OCI-LY7 (cell line): ENCODE measurements at regions not wholly inside any gene's neighbourhood (a gene's known extent, or its start where the extent isn't known, plus 50 kb on each side); places are given as distances from the start of the nearest gene placed in this dataset.

Experiments used
- BruUV-seq: library from RNA; stranded (reverse); fragments of 400-500 nt; replicated peaks from 2 replicates; lab custom pipeline; 2021; lab: Mats Ljungman, UMichigan
- CTCF ChIA-PET: fragments of 300-600 bp; sonication (Branson Sonifier 250); formaldehyde crosslinking; loops from one replicate; lab custom pipeline; 2022; ENCODE audit warnings: antibody characterized with exemption; ENCODE audit not compliant: unreplicated experiment; lab: Charles Lee
- POLR2A ChIA-PET: fragments of 300-600 bp; sonication (Branson Sonifier 250); formaldehyde crosslinking; loops from one replicate; lab custom pipeline; 2022; ENCODE audit warnings: antibody characterized with exemption; lab: Charles Lee
- DNase-seq: peaks from one replicate; pipeline ENCODE4 v3.0.0-alpha.2; 2015; ENCODE audit warnings: low spot score
- H2AFZ ChIP-seq: fragments of 200-600 bp; sonication (generic), shearing (Covaris generic); 2 replicates; pipeline ENCODE4 v1.6.1; 2014; ENCODE audit warnings: mild to moderate bottlenecking, antibody characterized with exemption, low read length, moderate library complexity
- H3K27ac ChIP-seq: fragments of 200-600 bp; sonication (generic); 2 replicates; pipeline ENCODE4 v1.5.1; 2014; ENCODE audit warnings: mixed run types, low read depth, mild to moderate bottlenecking, moderate library complexity, low read length, inconsistent platforms; ENCODE audit not compliant: poor library complexity, severe bottlenecking
- H3K36me3 ChIP-seq: fragments of 200-600 bp; sonication (generic); 2 replicates; pipeline ENCODE4 v1.6.1; 2014; ENCODE audit warnings: mild to moderate bottlenecking, antibody characterized with exemption, low read length, moderate library complexity, mixed read lengths; ENCODE audit not compliant: insufficient read depth
- H3K4me1 ChIP-seq: fragments of 200-600 bp; sonication (generic); 2 replicates; pipeline ENCODE4 v1.5.1; 2014; ENCODE audit warnings: mild to moderate bottlenecking, low read length; ENCODE audit not compliant: insufficient read depth, poor library complexity, severe bottlenecking
- H3K4me2 ChIP-seq: fragments of 200-600 bp; sonication (generic); 2 replicates; pipeline ENCODE4 v1.6.1; 2014; ENCODE audit warnings: mild to moderate bottlenecking, low read length
- H3K4me3 ChIP-seq: fragments of 200-600 bp; sonication (generic); 2 replicates; pipeline ENCODE4 v1.5.1; 2014; ENCODE audit warnings: mild to moderate bottlenecking, low read depth, low read length; ENCODE audit not compliant: poor library complexity, severe bottlenecking
- H3K79me2 ChIP-seq: fragments of 200-600 bp; sonication (generic); 2 replicates; pipeline ENCODE4 v1.6.1; 2016; ENCODE audit warnings: low read depth, mild to moderate bottlenecking, low read length, moderate library complexity, mixed read lengths; ENCODE audit not compliant: insufficient read depth
- H3K9me2 ChIP-seq: fragments of 200-600 bp; sonication (generic); 2 replicates; pipeline ENCODE4 v1.6.1; 2016; ENCODE audit warnings: mild to moderate bottlenecking, low read length, mixed read lengths; ENCODE audit not compliant: insufficient read depth
- H3K9me3 ChIP-seq: fragments of 200-600 bp; sonication (generic); 2 replicates; pipeline ENCODE4 v1.6.1; 2014; ENCODE audit warnings: mild to moderate bottlenecking, mixed run types, low read length, mixed read lengths
- H4K20me1 ChIP-seq: fragments of 200-600 bp; sonication (generic); 2 replicates; pipeline ENCODE4 v1.6.1; 2014; ENCODE audit warnings: mild to moderate bottlenecking, antibody characterized with exemption, low read length, moderate library complexity, mixed read lengths; ENCODE audit not compliant: insufficient read depth
- CTCF ChIP-seq: fragments of 200-600 bp; sonication (generic); conservative IDR thresholded peaks from 2 replicates; pipeline ENCODE4 v1.5.1; 2014; ENCODE audit warnings: mild to moderate bottlenecking, antibody characterized with exemption, low read length, moderate library complexity, mixed read lengths
- EZH2phosphoT487 ChIP-seq: fragments of 200-600 bp; sonication (generic); IDR thresholded peaks from 2 replicates; pipeline ENCODE4 v1.6.1; 2018; ENCODE audit warnings: low read depth, borderline replicate concordance, mild to moderate bottlenecking, mixed run types, antibody characterized with exemption, low read length, moderate library complexity, mixed read lengths
- intact Hi-C: fragments of 100-400 bp; cut with micrococcal nuclease; formaldehyde crosslinking; loops from one replicate; pipeline ENCODE4 v1.10.0; 2022; ENCODE audit not compliant: unreplicated experiment

GRCh38 chr7:69176841-69177240, 421.4 kb upstream of the AUTS2 start:
- H4K20me1 ChIP-seq: no peaks in the 10 kb centered on the region

GRCh38 chr7:69177461-69177861, 420.8 kb upstream of the AUTS2 start:
- TF ChIP-seq EZH2phosphoT487 (no peak), CTCF (no peak)
- intact Hi-C loops: no loop called here
- POLR2A ChIA-PET: interaction anchor here (1.1 kb wide), 1 partner anchor 13 kb away, joined by 3 read pairs; no protein-coding TSS in a partner anchor
- no peaks in the 10 kb centered on the region for H4K20me1 ChIP-seq
- peaks cover 8% of the 10 kb centered on the region for H3K4me1 ChIP-seq
- CTCF ChIA-PET: no interaction called here
- no peak overlapping the region for H3K27ac ChIP-seq
- no peak overlapping the region for H3K4me2 ChIP-seq
- H3K9me2 ChIP-seq: no peaks in the 10 kb centered on the region
- no peak overlapping the region for H3K4me3 ChIP-seq
- H2AFZ ChIP-seq: no peak overlapping the region
- H3K79me2 ChIP-seq: no peaks in the 10 kb centered on the region
- no peaks in the 10 kb centered on the region for H3K36me3 ChIP-seq
- H3K9me3 ChIP-seq: no peaks in the 10 kb centered on the region
- DNase-seq: no peak
- BruUV-seq: no TSS peak

More at GRCh38 chr7:69176841-69177240, 421.4 kb upstream of the AUTS2 start:
- H3K4me3 ChIP-seq: no peak overlapping the region
- POLR2A ChIA-PET: no interaction called here
- H3K4me1 ChIP-seq: peaks cover 2% of the 10 kb centered on the region
- H3K36me3 ChIP-seq: no peaks in the 10 kb centered on the region
- H3K9me2 ChIP-seq: no peaks in the 10 kb centered on the region
- TF ChIP-seq CTCF (no peak), EZH2phosphoT487 (no peak)
- no peak overlapping the region for H3K4me2 ChIP-seq
- no peak overlapping the region for H3K27ac ChIP-seq
- no peaks in the 10 kb centered on the region for H3K79me2 ChIP-seq
- BruUV-seq: no TSS peak
- H2AFZ ChIP-seq: no peak overlapping the region
- H3K9me3 ChIP-seq: no peaks in the 10 kb centered on the region
- DNase-seq: no peak
- intact Hi-C loops: no loop called here
- CTCF ChIA-PET: no interaction called here

GRCh38 chr7:69177941-69178494, 420.3 kb upstream of the AUTS2 start:
- Histone ChIP-seq H4K20me1 (no peaks in the 10 kb centered on the region), H3K4me3 (no peak overlapping the region), H2AFZ (no peak overlapping the region), H3K27ac (no peak overlapping the region), H3K4me1 (peaks cover 14% of the 10 kb centered on the region), H3K4me2 (no peak overlapping the region), H3K36me3 (no peaks in the 10 kb centered on the region), H3K9me2 (no peaks in the 10 kb centered on the region), H3K9me3 (no peaks in the 10 kb centered on the region), H3K79me2 (no peaks in the 10 kb centered on the region)
- TF ChIP-seq EZH2phosphoT487 (no peak), CTCF (no peak)
- no TSS peak for BruUV-seq
- intact Hi-C loops: no loop called here
- ChIA-PET POLR2A (interaction anchor here (1.1 kb wide), 1 partner anchor 12 kb away, joined by 3 read pairs; no protein-coding TSS in a partner anchor), CTCF (no interaction called here)
- no peak for DNase-seq
